HCT116 (cell line): ENCODE measurements at regions not wholly inside any gene's neighbourhood (a gene's known extent, or its start where the extent isn't known, plus 50 kb on each side); places are given as distances from the start of the nearest gene placed in this dataset.

ENCODE experiments used
- ATAC-seq: fragments of 200-7000 bp; cut with Tn5 transposase; 2 replicates; pipeline ENCODE4 v1.9.1; 2020; ENCODE audit warnings: mild to moderate bottlenecking, moderate library complexity
- BruUV-seq: library from RNA; stranded (reverse); fragments of 400-500 nt; replicated peaks from 2 replicates; lab custom pipeline; 2021; lab: Mats Ljungman, UMichigan
- CTCF ChIA-PET: fragments of 300-600 bp; sonication (Branson Sonifier 250); formaldehyde crosslinking; loops from one replicate; lab custom pipeline; 2021; ENCODE audit warnings: antibody characterized with exemption; lab: Charles Lee
- POLR2A ChIA-PET: fragments of 300-600, 350-600 bp; sonication (Branson Sonifier 250); formaldehyde crosslinking; loops from one replicate; lab custom pipeline; 2021; ENCODE audit warnings: antibody characterized with exemption; lab: Charles Lee
- RAD21 ChIA-PET, 2 experiments: fragments of 300-600 bp; sonication (Branson Sonifier 250); formaldehyde crosslinking; loops; one replicate each; lab custom pipeline; 2023; ENCODE audit warnings: low total read pairs in 2 of 2; ENCODE audit not compliant: uncharacterized antibody in 2 of 2, unreplicated experiment in 2 of 2, low non-redundant PET in 1 of 2; lab: Charles Lee
- DNase-seq: peaks from one replicate; pipeline ENCODE4 v3.0.0-alpha.2; 2010; ENCODE audit warnings: low read depth, low spot score
- H2AFZ ChIP-seq: fragments of 200-600 bp; shearing (Covaris generic), sonication (generic); 2 replicates; pipeline ENCODE4 v1.6.1; 2017; ENCODE audit warnings: low read depth, mixed run types, mixed read lengths, antibody characterized with exemption, low read length; ENCODE audit not compliant: poor library complexity, severe bottlenecking
- H3K27ac ChIP-seq: 2 replicates; pipeline ENCODE4 v1.5.1; 2012; ENCODE audit warnings: low read depth, low read length
- H3K27me3 ChIP-seq: fragments of 200-600 bp; sonication (generic); 2 replicates; pipeline ENCODE4 v1.6.1; 2016; ENCODE audit warnings: mixed run types, low read length, mixed read lengths; ENCODE audit not compliant: insufficient read depth
- H3K36me3 ChIP-seq, 2 experiments: fragments of 200-500 bp in 1 of 2; fragments of 200-600 bp in 1 of 2; sonication (Bioruptor generic) in 1 of 2; sonication (generic) in 1 of 2; 2 replicates each; pipeline versions ENCODE4 v1.5.1 to v1.6.1; 2014 to 2016; ENCODE audit warnings: low read length in 2 of 2, inconsistent platforms in 1 of 2, mixed read lengths in 1 of 2, mixed run types in 1 of 2; ENCODE audit not compliant: insufficient read depth in 2 of 2, control insufficient read depth in 1 of 2
- H3K4me1 ChIP-seq, 2 experiments: fragments of 200-600 bp in 1 of 2; sonication (generic) in 1 of 2; 2 replicates each; pipeline versions ENCODE4 v1.5.1 to v1.6.1; 2012 to 2017; ENCODE audit warnings: low read length in 2 of 2, inconsistent platforms in 1 of 2, mild to moderate bottlenecking in 1 of 2, mixed read lengths in 1 of 2, mixed run types in 1 of 2, moderate library complexity in 1 of 2; ENCODE audit not compliant: insufficient read depth in 2 of 2, control insufficient read depth in 1 of 2
- H3K4me2 ChIP-seq: fragments of 200-600 bp; sonication (generic); 2 replicates; pipeline ENCODE4 v1.6.1; 2017; ENCODE audit warnings: mixed run types, low read length, mixed read lengths
- H3K4me3 ChIP-seq, 2 experiments: fragments of 200-600 bp in 1 of 2; sonication (generic) in 1 of 2; replicated peaks in 1 of 2; 2 replicates each; pipeline ENCODE4 v1.5.1; 2011 to 2016; ENCODE audit warnings: low read length in 2 of 2, control low read depth in 1 of 2, low read depth in 1 of 2, mild to moderate bottlenecking in 1 of 2, mixed read lengths in 1 of 2, mixed run types in 1 of 2
- H3K79me2 ChIP-seq: fragments of 200-600 bp; sonication (generic); 2 replicates; pipeline ENCODE4 v1.6.1; 2017; ENCODE audit warnings: mild to moderate bottlenecking, mixed run types, low read length, moderate library complexity, mixed read lengths; ENCODE audit not compliant: insufficient read depth
- H3K9ac ChIP-seq: fragments of 200-600 bp; sonication (generic); 2 replicates; pipeline ENCODE4 v1.6.1; 2016; ENCODE audit warnings: low read length, mixed read lengths
- H3K9me2 ChIP-seq: fragments of 200-600 bp; sonication (generic), shearing (Covaris generic); 2 replicates; pipeline ENCODE4 v1.6.1; 2017; ENCODE audit warnings: mixed run types, mild to moderate bottlenecking, moderate library complexity; ENCODE audit not compliant: insufficient read depth
- H3K9me3 ChIP-seq, 2 experiments: fragments of 200-500 bp in 1 of 2; fragments of 200-600 bp in 1 of 2; sonication (Bioruptor generic) in 1 of 2; sonication (generic) in 1 of 2; 2 replicates each; pipeline ENCODE4 v1.6.1; 2014 to 2017; ENCODE audit warnings: low read length in 2 of 2, mixed read lengths in 2 of 2, inconsistent platforms in 1 of 2, low read depth in 1 of 2, mild to moderate bottlenecking in 1 of 2, mixed run types in 1 of 2, moderate library complexity in 1 of 2; ENCODE audit not compliant: control insufficient read depth in 1 of 2, insufficient read depth in 1 of 2
- H4K20me1 ChIP-seq: fragments of 200-600 bp; sonication (generic), shearing (Covaris generic); 2 replicates; pipeline ENCODE4 v1.6.1; 2017; ENCODE audit warnings: mixed run types, mild to moderate bottlenecking, moderate library complexity; ENCODE audit not compliant: insufficient read depth
- ATF3 ChIP-seq: IDR thresholded peaks from 2 replicates; pipeline ENCODE4 v1.6.1; 2012
- CTCF ChIP-seq, 3 experiments: fragments of 200-600 bp in 1 of 3; sonication (generic) in 1 of 3; IDR thresholded peaks in 2 of 3; conservative IDR thresholded peaks in 1 of 3; 2 replicates each; pipeline ENCODE4 v1.5.1; 2012 to 2017; ENCODE audit warnings: low read depth in 2 of 3, low read length in 2 of 3, antibody characterized with exemption in 1 of 3, borderline replicate concordance in 1 of 3, control low read depth in 1 of 3, mild to moderate bottlenecking in 1 of 3, mixed read lengths in 1 of 3, mixed run types in 1 of 3, moderate library complexity in 1 of 3; ENCODE audit not compliant: insufficient read depth in 1 of 3
- ELF1 ChIP-seq: IDR thresholded peaks from 2 replicates; pipeline ENCODE4 v1.6.1; 2012; ENCODE audit warnings: low read depth, borderline replicate concordance
- MAX ChIP-seq: IDR thresholded peaks from 2 replicates; pipeline ENCODE4 v1.6.1; 2012
- POLR2A ChIP-seq: IDR thresholded peaks from 2 replicates; pipeline ENCODE4 v1.7.0; 2011; ENCODE audit warnings: borderline replicate concordance; ENCODE audit not compliant: insufficient read depth, insufficient read length; ENCODE audit errors: extremely low read depth
- REST ChIP-seq: IDR thresholded peaks from 2 replicates; pipeline ENCODE4 v1.6.1; 2012; ENCODE audit warnings: low read depth
- SIN3A ChIP-seq: IDR thresholded peaks from 2 replicates; pipeline ENCODE4 v1.6.1; 2012; ENCODE audit warnings: low read depth
- SRF ChIP-seq: IDR thresholded peaks from 2 replicates; pipeline ENCODE4 v1.6.1; 2012; ENCODE audit warnings: low read depth
- YY1 ChIP-seq: IDR thresholded peaks from 2 replicates; pipeline ENCODE4 v1.6.1; 2011; ENCODE audit warnings: low read length, low read depth, moderate library complexity, mild to moderate bottlenecking; ENCODE audit not compliant: insufficient replicate concordance; ENCODE audit errors: extremely low read depth
- ZFX ChIP-seq: fragments of 450-650 bp; IDR thresholded peaks from 2 replicates; pipeline ENCODE4 v1.6.1; 2017
- intact Hi-C: fragments of 100-400 bp; cut with micrococcal nuclease; formaldehyde crosslinking; loops from 2 replicates; pipeline ENCODE4 v1.10.0; 2022

- H3K4me1 ChIP-seq = no peaks in the 10 kb centered on the region
- RAD21 ChIA-PET = no interaction called here
- no peaks in the 10 kb centered on the region for H3K36me3 ChIP-seq
- H3K27ac ChIP-seq = no peak overlapping the region
- ATAC-seq (no peak), DNase-seq (no peak)
- H2AFZ ChIP-seq = no peak overlapping the region
- H3K27me3 ChIP-seq = no peaks in the 10 kb centered on the region
- peaks cover 0 to 28% of the 10 kb centered on the region in 2 experiments; a peak in 2 of 4 replicates for H3K9me3 ChIP-seq
- H3K4me3 ChIP-seq = no peak overlapping the region
- H3K9ac ChIP-seq = no peak overlapping the region
- no peaks in the 10 kb centered on the region for H4K20me1 ChIP-seq
- TF ChIP-seq CTCF (IDR thresholded peaks at IDR 0.05 in 2 of 3, conservative IDR thresholded peaks at IDR 0.05 in 1 of 3; ENCODE audit: borderline replicate concordance in 1 of 3, insufficient read depth in 1 of 3, low read depth in 2 of 3, low read length in 2 of 3) = no peak; a peak in 1 of 6 replicates
- no peak for TF ChIP-seq POLR2A
- no peak for TF ChIP-seq ELF1
- no peak for TF ChIP-seq SIN3A
- no peak for TF ChIP-seq SRF
- no peak for TF ChIP-seq ZFX
- TF ChIP-seq ATF3 = no peak
- no peak for TF ChIP-seq YY1
- no peak for TF ChIP-seq REST
- TF ChIP-seq MAX = no peak
- intact Hi-C loops = no loop called here
- POLR2A ChIA-PET = no interaction called here
- H3K9me2 ChIP-seq = no peaks in the 10 kb centered on the region
- H3K79me2 ChIP-seq = no peaks in the 10 kb centered on the region
- CTCF ChIA-PET = no interaction called here
- H3K4me2 ChIP-seq = no peak overlapping the region
- BruUV-seq = no TSS peak
Measured at GRCh38 chr12:127964717-127965116, 302.3 kb upstream of the TMEM132C start.
